Esophagus muscularis mucosa (tissue), 4 donors: ENCODE measurements at regions not wholly inside any gene's neighbourhood (a gene's known extent, or its start where the extent isn't known, plus 50 kb on each side); places are given as distances from the start of the nearest gene placed in this dataset.

Source experiments
- EP300 ChIP-seq: sonication (generic); formaldehyde crosslinking; IDR thresholded peaks from one replicate; pipeline ENCODE4 v1.6.1; 2017; ENCODE audit warnings: antibody characterized with exemption
- POLR2AphosphoS5 ChIP-seq, 2 donors: sonication (generic); formaldehyde crosslinking; IDR thresholded peaks; one replicate each; pipeline ENCODE4 v1.6.1; 2017; ENCODE audit warnings: antibody characterized with exemption in 2 of 2
- TF ChIP-seq, protein P1 (sequence below), 3 experiments: fragments of 200-600 bp in 2 of 3; fragments of 450-650 bp in 1 of 3; sonication (generic) in 2 of 3; IDR thresholded peaks; one replicate each; pipeline ENCODE4 v1.5.1; 2017 to 2019; ENCODE audit warnings: antibody characterized with exemption in 3 of 3, mild to moderate bottlenecking in 2 of 3, moderate library complexity in 1 of 3

DNA sequence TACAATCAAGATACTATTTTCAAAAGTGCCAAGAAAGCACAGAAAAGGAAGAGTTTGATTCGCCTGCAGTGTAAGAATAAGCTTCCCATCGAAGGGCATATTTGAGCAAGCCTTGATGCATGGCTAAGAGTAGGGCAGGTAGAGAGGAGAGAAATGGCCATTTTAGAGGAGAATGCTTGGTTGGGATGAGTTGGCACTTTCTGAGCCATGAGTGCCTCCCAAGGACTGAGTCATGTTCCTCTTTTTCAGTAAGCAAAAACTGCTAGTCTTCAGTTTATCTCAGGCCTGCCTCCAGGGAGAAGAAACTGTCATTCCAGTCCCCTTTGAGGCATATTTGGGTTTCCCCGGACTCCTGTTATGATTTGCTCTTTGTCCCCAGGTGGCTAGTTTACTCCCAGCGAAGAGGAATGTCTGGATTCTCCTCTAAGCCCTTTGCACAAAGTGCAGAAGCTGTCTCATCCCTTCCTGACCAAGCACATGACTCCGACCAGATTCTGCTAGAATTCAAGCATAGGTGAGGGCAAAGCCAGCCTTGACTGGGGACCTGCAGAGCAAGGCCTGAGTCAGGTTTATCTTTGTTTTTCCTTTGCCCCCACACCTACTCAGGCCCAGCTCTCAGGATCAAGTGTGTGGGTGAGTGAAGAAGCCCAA lies 115.2 kb downstream of the TTC32 start:
- TF ChIP-seq, protein P1, sequence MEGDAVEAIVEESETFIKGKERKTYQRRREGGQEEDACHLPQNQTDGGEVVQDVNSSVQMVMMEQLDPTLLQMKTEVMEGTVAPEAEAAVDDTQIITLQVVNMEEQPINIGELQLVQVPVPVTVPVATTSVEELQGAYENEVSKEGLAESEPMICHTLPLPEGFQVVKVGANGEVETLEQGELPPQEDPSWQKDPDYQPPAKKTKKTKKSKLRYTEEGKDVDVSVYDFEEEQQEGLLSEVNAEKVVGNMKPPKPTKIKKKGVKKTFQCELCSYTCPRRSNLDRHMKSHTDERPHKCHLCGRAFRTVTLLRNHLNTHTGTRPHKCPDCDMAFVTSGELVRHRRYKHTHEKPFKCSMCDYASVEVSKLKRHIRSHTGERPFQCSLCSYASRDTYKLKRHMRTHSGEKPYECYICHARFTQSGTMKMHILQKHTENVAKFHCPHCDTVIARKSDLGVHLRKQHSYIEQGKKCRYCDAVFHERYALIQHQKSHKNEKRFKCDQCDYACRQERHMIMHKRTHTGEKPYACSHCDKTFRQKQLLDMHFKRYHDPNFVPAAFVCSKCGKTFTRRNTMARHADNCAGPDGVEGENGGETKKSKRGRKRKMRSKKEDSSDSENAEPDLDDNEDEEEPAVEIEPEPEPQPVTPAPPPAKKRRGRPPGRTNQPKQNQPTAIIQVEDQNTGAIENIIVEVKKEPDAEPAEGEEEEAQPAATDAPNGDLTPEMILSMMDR (IDR thresholded peaks at IDR 0.05) = no peak
- TF ChIP-seq EP300 (no peak), POLR2AphosphoS5 (IDR thresholded peaks at IDR 0.05) (no peak)
